ENCODE measurements at regions not wholly inside any gene's neighbourhood (a gene's known extent, or its start where the extent isn't known, plus 50 kb on each side); places are given as distances from the start of the nearest gene placed in this dataset.
"Not testable (repeated sequence)": the region's sequence is repeated elsewhere in the genome, so short reads cannot be mapped to it uniquely, and the experiment has no call there.

DNA sequence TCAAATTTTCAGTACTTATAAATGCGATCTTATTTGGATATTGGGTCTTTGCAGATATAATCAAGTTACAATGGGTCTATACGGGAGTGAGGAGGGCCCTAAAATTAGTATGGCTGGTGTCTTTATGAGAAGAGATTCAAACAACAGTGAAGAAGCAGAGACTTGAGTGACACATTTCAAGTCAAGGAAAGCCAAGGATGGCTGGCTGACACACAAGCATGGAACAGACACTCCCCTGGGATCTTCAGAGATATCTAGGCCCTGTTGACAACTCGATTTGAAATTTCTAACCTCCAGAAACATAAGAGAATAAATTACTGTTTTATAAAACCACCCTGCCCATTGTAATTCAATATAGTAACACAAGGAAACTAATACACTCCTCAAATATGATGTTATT is 1886.0 kb upstream of the PCDH7 start:
- Histone ChIP-seq H3K4me1 (ENCODE audit: control insufficient read depth, insufficient read depth, low read length) (no peaks in the 10 kb centered on the region), H3K27ac (ENCODE audit: low read length) (no peak overlapping the region), H3K9me3 (ENCODE audit: control insufficient read depth in 2 of 2, low read length in 2 of 2) (peaks cover 0 to under 1% of the 10 kb centered on the region in 2 donors), H3K9ac (ENCODE audit: low read length in 2 of 2) (no peak overlapping the region), H3K4me3 (ENCODE audit: low read length in 2 of 2) (no peak overlapping the region), H3K36me3 (ENCODE audit: control insufficient read depth in 2 of 2, insufficient read depth in 2 of 2, low read length in 2 of 2) (no peaks in the 10 kb centered on the region), H3K27me3 (ENCODE audit: control insufficient read depth in 1 of 2, insufficient read depth in 2 of 2, low read length in 2 of 2) (no peaks in the 10 kb centered on the region)

DNA sequence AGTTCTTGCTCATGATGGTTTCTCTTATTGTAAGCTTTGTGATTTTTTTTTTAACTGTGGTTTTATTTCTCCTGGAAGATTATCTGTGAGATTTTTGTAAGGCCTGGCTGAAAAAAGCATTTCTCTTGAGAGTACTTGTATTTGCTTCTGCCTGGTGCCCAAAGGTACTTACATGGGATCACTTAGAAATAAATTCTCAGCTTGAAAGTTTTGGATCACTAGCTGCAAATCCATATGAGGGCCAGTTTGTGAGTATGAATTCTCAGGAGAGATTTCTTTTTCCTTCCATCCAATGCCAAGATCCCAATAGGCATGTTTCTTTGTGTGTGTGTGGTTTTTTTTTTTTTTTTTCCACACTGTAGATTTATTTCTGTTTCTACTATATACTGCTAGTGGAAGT is 1884.7 kb upstream of the PCDH7 start:
- H3K4me1 ChIP-seq (ENCODE audit: control insufficient read depth, insufficient read depth, low read length), result no peaks in the 10 kb centered on the region
- no peaks in the 10 kb centered on the region for H3K36me3 ChIP-seq (ENCODE audit: control insufficient read depth in 2 of 2, insufficient read depth in 2 of 2, low read length in 2 of 2)
- H3K9ac ChIP-seq (ENCODE audit: low read length in 2 of 2), result no peak overlapping the region
- H3K27me3 ChIP-seq (ENCODE audit: control insufficient read depth in 1 of 2, insufficient read depth in 2 of 2, low read length in 2 of 2), result no peaks in the 10 kb centered on the region
- H3K27ac ChIP-seq (ENCODE audit: low read length), result no peak overlapping the region
- no peak overlapping the region for H3K4me3 ChIP-seq (ENCODE audit: low read length in 2 of 2)
- H3K9me3 ChIP-seq (ENCODE audit: control insufficient read depth in 2 of 2, low read length in 2 of 2), result no peaks in the 10 kb centered on the region

DNA sequence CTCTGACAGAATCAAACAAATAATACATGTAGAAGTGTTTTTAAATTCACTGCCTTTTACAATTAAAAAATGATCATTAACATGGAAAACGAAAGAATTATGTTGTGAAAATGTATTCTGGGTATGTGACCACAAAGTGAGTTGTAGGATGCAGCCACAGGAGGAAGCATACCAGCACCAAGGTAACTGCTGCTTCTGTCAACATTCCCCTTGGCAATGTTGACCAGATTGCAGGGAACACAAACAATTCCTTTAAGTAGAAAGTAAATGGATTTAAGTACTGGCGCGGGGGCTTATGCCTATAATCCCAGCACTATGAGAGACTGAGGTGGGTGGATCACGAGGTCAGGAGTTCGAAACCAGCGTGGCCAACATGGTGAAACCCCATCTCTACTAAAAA is 1877.9 kb upstream of the PCDH7 start:
- H3K27ac ChIP-seq (ENCODE audit: low read length), result no peak overlapping the region
- no peaks in the 10 kb centered on the region for H3K36me3 ChIP-seq (ENCODE audit: control insufficient read depth in 2 of 2, insufficient read depth in 2 of 2, low read length in 2 of 2)
- no peak overlapping the region for H3K9ac ChIP-seq (ENCODE audit: low read length in 2 of 2)
- no peak overlapping the region for H3K4me3 ChIP-seq (ENCODE audit: low read length in 2 of 2)
- H3K9me3 ChIP-seq (ENCODE audit: control insufficient read depth in 2 of 2, low read length in 2 of 2), result no peaks in the 10 kb centered on the region
- no peaks in the 10 kb centered on the region for H3K27me3 ChIP-seq (ENCODE audit: control insufficient read depth in 1 of 2, insufficient read depth in 2 of 2, low read length in 2 of 2)
- H3K4me1 ChIP-seq (ENCODE audit: control insufficient read depth, insufficient read depth, low read length), result no peaks in the 10 kb centered on the region

DNA sequence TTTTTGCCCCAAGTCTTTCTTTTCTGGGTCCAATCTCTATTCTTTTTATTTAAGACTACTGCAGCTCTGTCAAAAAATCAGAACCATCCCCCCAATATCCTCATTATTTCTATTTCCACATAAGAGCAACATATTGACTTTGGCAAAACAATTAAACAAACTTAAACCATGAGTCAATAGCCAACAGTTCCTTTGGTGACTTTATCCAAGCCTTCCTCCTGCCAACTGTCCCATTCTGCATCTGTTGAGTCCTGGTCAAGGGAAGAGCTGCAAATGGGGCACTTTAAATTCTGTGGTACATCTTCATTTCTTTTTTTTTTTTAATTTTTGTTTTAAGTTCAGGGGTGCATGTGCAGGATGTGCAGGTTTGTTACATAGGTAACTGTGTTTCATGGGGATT is 1875.0 kb upstream of the PCDH7 start:
- no peak overlapping the region for H3K27ac ChIP-seq (ENCODE audit: low read length)
- no peak overlapping the region for H3K9ac ChIP-seq (ENCODE audit: low read length in 2 of 2)
- no peak overlapping the region for H3K4me3 ChIP-seq (ENCODE audit: low read length in 2 of 2)
- no peaks in the 10 kb centered on the region for H3K36me3 ChIP-seq (ENCODE audit: control insufficient read depth in 2 of 2, insufficient read depth in 2 of 2, low read length in 2 of 2)
- no peaks in the 10 kb centered on the region for H3K4me1 ChIP-seq (ENCODE audit: control insufficient read depth, insufficient read depth, low read length)
- no peaks in the 10 kb centered on the region for H3K27me3 ChIP-seq (ENCODE audit: control insufficient read depth in 1 of 2, insufficient read depth in 2 of 2, low read length in 2 of 2)
- H3K9me3 ChIP-seq (ENCODE audit: control insufficient read depth in 2 of 2, low read length in 2 of 2), result no peaks in the 10 kb centered on the region

DNA sequence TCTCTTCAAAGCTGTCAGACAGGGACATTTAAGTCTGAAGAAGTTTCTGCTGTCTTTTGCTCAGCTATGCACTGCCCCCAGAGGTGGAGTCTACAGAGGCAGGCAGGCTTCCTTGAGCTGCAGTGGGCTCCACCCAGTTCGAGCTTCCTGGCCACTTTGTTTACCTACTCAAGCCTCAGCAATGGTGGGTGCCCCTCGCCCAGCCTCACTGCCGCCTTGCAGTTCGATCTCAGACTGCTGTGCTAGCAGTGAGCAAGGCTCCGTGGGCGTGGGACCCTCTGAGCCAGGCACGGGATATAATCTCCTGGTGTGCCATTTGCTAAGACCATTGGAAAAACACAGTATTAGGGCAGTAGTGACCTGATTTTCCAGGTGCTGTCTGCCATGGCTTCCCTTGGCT is 1863.1 kb upstream of the PCDH7 start:
- H3K27me3 ChIP-seq (ENCODE audit: control insufficient read depth in 1 of 2, insufficient read depth in 2 of 2, low read length in 2 of 2); H3K36me3 ChIP-seq (ENCODE audit: control insufficient read depth in 2 of 2, insufficient read depth in 2 of 2, low read length in 2 of 2); H3K9me3 ChIP-seq (ENCODE audit: control insufficient read depth in 2 of 2, low read length in 2 of 2); H3K4me1 ChIP-seq (ENCODE audit: control insufficient read depth, insufficient read depth, low read length); H3K9ac ChIP-seq (ENCODE audit: low read length in 2 of 2); H3K4me3 ChIP-seq (ENCODE audit: low read length in 2 of 2); H3K27ac ChIP-seq (ENCODE audit: low read length): not testable (repeated sequence)

DNA sequence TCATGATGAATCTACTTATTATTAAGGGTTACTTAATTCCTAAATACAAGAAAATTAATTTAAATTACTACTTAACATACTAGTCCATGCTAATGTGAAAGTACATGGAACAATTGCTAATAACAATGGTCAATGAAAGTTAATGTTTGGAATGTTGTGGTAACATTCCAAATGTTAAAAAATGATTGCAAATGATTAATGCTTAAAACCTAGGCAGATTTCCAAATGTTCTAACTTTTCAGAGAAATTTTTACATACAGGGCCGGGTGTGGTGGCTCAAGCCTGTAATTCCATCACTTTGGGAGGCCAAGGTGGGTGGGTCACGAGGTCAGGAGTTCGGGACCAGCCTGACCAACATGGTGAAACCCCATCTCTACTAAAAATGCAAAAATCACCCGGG is 1851.3 kb upstream of the PCDH7 start:
- H3K9ac ChIP-seq (ENCODE audit: low read length in 2 of 2), result no peak overlapping the region
- no peaks in the 10 kb centered on the region for H3K9me3 ChIP-seq (ENCODE audit: control insufficient read depth in 2 of 2, low read length in 2 of 2)
- no peaks in the 10 kb centered on the region for H3K4me1 ChIP-seq (ENCODE audit: control insufficient read depth, insufficient read depth, low read length)
- H3K36me3 ChIP-seq (ENCODE audit: control insufficient read depth in 2 of 2, insufficient read depth in 2 of 2, low read length in 2 of 2), result no peaks in the 10 kb centered on the region
- no peak overlapping the region for H3K4me3 ChIP-seq (ENCODE audit: low read length in 2 of 2)
- H3K27me3 ChIP-seq (ENCODE audit: control insufficient read depth in 1 of 2, insufficient read depth in 2 of 2, low read length in 2 of 2), result no peaks in the 10 kb centered on the region
- H3K27ac ChIP-seq (ENCODE audit: low read length), result no peak overlapping the region

DNA sequence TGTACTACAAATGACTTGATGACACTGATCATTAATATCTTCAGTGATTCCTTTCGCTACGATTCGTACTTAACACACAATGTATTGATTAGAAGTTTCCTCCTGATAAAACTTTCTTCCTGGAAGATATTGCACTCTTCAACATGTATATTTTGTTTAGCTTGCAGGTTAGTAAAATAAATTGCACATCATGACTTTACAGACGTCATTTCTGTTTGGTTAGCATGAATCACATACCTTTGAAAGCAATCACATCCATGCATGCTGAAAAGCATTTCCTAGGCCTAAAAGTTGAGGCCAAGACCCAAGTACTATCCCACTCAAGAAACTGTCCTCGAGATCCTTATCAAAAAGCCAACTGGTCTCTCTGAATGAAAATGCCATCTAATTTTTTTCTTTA is 1841.0 kb upstream of the PCDH7 start:
- Histone ChIP-seq H3K27me3 (ENCODE audit: control insufficient read depth in 1 of 2, insufficient read depth in 2 of 2, low read length in 2 of 2) (no peaks in the 10 kb centered on the region), H3K27ac (ENCODE audit: low read length) (no peak overlapping the region), H3K4me1 (ENCODE audit: control insufficient read depth, insufficient read depth, low read length) (no peaks in the 10 kb centered on the region), H3K9ac (ENCODE audit: low read length in 2 of 2) (no peak overlapping the region), H3K9me3 (ENCODE audit: control insufficient read depth in 2 of 2, low read length in 2 of 2) (no peaks in the 10 kb centered on the region), H3K36me3 (ENCODE audit: control insufficient read depth in 2 of 2, insufficient read depth in 2 of 2, low read length in 2 of 2) (no peaks in the 10 kb centered on the region), H3K4me3 (ENCODE audit: low read length in 2 of 2) (no peak overlapping the region)

DNA sequence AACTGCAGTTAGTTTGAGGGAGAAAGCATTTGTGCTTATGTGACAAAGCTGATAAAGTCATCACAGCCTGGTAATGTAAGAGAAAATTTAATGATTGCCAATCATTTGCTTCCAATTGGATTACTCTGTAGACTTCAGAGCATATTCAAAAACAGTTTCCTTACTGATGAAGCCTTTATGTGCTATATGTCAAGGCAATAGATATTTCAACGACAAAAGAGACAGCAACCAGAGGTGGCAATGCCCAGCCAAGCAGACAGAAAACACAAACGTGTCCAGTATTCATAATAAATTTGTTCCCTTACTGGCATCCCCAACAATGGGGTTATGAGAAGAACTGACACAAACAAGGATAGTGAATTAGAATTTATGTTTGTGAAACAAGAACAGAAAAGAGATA is 1840.3 kb upstream of the PCDH7 start:
- Histone ChIP-seq H3K27me3 (ENCODE audit: control insufficient read depth in 1 of 2, insufficient read depth in 2 of 2, low read length in 2 of 2) (no peaks in the 10 kb centered on the region), H3K4me3 (ENCODE audit: low read length in 2 of 2) (no peak overlapping the region), H3K27ac (ENCODE audit: low read length) (no peak overlapping the region), H3K36me3 (ENCODE audit: control insufficient read depth in 2 of 2, insufficient read depth in 2 of 2, low read length in 2 of 2) (no peaks in the 10 kb centered on the region), H3K9ac (ENCODE audit: low read length in 2 of 2) (no peak overlapping the region), H3K9me3 (ENCODE audit: control insufficient read depth in 2 of 2, low read length in 2 of 2) (no peaks in the 10 kb centered on the region), H3K4me1 (ENCODE audit: control insufficient read depth, insufficient read depth, low read length) (no peaks in the 10 kb centered on the region)

DNA sequence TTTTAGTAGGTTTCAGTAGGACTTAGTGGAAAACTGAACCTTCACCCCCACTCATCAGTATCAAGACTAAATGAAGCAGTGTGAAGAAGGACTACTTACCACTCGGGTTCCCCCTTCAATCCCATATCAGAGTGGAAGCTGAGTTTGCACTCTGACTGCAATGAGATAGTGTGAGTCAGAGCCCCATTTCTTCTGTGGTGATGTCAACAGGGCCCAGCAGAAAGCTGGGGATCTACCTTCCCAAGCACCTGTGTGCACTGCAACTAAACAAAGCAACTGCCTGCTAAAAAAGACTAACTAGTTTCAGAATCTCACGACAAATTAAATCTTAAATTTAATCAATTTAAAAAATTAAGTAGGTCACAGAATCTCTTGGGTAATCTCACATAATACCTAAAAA is 1837.0 kb upstream of the PCDH7 start:
- no peaks in the 10 kb centered on the region for H3K27me3 ChIP-seq (ENCODE audit: control insufficient read depth in 1 of 2, insufficient read depth in 2 of 2, low read length in 2 of 2)
- H3K27ac ChIP-seq (ENCODE audit: low read length), result no peak overlapping the region
- H3K4me3 ChIP-seq (ENCODE audit: low read length in 2 of 2), result no peak overlapping the region
- H3K9ac ChIP-seq (ENCODE audit: low read length in 2 of 2), result no peak overlapping the region
- H3K36me3 ChIP-seq (ENCODE audit: control insufficient read depth in 2 of 2, insufficient read depth in 2 of 2, low read length in 2 of 2), result no peaks in the 10 kb centered on the region
- no peaks in the 10 kb centered on the region for H3K4me1 ChIP-seq (ENCODE audit: control insufficient read depth, insufficient read depth, low read length)
- no peaks in the 10 kb centered on the region for H3K9me3 ChIP-seq (ENCODE audit: control insufficient read depth in 2 of 2, low read length in 2 of 2)

DNA sequence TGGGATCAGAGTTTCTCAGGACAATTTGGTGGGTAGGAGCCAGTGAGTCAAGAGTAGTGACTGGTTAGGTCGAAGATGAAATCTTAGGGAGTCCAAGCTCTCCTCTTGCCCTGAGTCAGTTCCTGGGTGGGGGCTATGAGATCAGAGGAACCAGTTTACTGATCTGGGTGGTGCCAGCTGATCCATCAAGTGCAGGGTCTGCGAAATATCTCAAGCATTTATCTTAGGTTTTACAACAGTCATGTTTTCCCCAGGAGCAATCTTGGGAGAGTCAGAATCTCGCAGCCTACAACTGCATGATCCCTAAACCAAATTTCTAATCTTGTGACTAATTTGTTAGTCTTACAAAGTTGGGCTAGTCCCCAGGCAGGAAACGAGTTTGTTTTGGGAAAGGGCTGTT is 1833.2 kb upstream of the PCDH7 start:
- Histone ChIP-seq H3K9ac (ENCODE audit: low read length in 2 of 2) (no peak overlapping the region), H3K4me3 (ENCODE audit: low read length in 2 of 2) (no peak overlapping the region), H3K9me3 (ENCODE audit: control insufficient read depth in 2 of 2, low read length in 2 of 2) (no peaks in the 10 kb centered on the region)

DNA sequence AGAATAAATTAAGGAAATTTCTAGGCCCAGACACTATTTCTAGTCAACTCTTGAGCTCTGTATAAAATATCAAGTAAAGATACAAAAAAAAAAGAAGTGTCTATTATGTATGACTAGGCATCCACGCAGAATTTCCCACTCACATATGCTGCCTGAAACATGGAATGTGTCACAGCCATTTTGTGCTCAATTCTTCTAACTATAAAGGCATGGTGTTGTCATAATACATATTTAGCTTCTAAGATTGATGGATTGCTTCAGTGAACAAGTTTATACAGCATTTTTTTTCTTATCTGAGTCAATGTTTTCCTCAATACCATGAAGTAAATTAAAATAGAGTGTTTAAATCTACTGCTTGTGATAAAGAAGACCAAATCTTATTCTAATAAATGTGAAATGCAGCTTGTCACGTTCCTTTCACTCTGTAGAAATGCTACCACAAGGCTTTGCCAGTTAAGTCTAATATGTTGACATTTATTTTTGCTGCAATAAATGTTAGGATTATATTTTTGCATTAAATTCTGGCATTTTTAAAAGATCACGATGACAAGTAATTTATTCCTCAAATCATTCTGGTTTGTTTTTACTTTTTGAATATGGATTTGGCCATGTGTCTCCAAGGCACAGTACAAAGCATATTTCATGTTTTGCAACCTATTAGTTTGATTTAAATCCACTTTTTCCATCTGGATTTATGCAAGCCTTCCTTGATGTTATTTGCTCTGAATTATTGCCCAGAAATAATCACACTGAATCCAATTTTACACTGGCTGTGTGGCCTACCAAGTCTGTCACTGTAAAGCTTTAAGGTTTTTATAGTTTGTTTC is 1829.0 kb upstream of the PCDH7 start:
- Histone ChIP-seq H3K9me3 (ENCODE audit: control insufficient read depth in 2 of 2, low read length in 2 of 2) (no peaks in the 10 kb centered on the region), H3K36me3 (ENCODE audit: control insufficient read depth in 2 of 2, insufficient read depth in 2 of 2, low read length in 2 of 2) (no peaks in the 10 kb centered on the region), H3K4me1 (ENCODE audit: control insufficient read depth, insufficient read depth, low read length) (no peaks in the 10 kb centered on the region), H3K4me3 (ENCODE audit: low read length in 2 of 2) (no peak overlapping the region), H3K27me3 (ENCODE audit: control insufficient read depth in 1 of 2, insufficient read depth in 2 of 2, low read length in 2 of 2) (no peaks in the 10 kb centered on the region), H3K9ac (ENCODE audit: low read length in 2 of 2) (no peak overlapping the region), H3K27ac (ENCODE audit: low read length) (no peak overlapping the region)

More for the DNA sequence above, 1833.2 kb upstream of the PCDH7 start:
- no peak overlapping the region for H3K27ac ChIP-seq (ENCODE audit: low read length)
- H3K27me3 ChIP-seq (ENCODE audit: control insufficient read depth in 1 of 2, insufficient read depth in 2 of 2, low read length in 2 of 2), result no peaks in the 10 kb centered on the region
- H3K36me3 ChIP-seq (ENCODE audit: control insufficient read depth in 2 of 2, insufficient read depth in 2 of 2, low read length in 2 of 2), result no peaks in the 10 kb centered on the region
- H3K4me1 ChIP-seq (ENCODE audit: control insufficient read depth, insufficient read depth, low read length), result no peaks in the 10 kb centered on the region
